ENCODE measurements at regions not wholly inside any gene's neighbourhood (a gene's known extent, or its start where the extent isn't known, plus 50 kb on each side); places are given as distances from the start of the nearest gene placed in this dataset.

DNA sequence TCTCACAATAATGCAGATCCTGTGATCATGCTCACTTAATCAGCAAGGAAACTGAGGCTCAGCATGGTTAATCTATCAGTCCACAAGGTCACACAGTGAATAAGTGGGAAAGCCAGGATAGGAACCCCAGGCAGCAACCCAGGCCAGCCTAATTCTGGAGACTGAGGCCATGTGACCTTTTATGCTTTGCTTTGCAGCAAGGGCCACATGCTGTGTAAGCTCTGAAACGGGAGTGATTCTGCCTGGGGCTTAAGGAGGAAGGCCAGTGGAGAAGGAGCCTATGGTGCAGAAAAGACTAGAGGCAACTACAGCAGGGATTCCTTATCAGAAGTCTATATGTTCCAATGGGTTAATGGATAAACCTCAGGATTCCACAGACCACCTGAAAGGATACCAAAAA is 157.6 kb upstream of the PPP2R3A start:
- H3K4me1 ChIP-seq (ENCODE audit: insufficient read depth, low read length), result no peaks in the 10 kb centered on the region
- DNase-seq (ENCODE audit: insufficient read length, low spot score, missing footprints), result no peak
- no peak overlapping the region for H3K27ac ChIP-seq (ENCODE audit: low read depth, low read length)
- no peaks in the 10 kb centered on the region for H3K79me2 ChIP-seq (ENCODE audit: insufficient read depth, low read length)
- no peak overlapping the region for H3K4me3 ChIP-seq (ENCODE audit: insufficient read depth, low read length)
- no peaks in the 10 kb centered on the region for H3K9me3 ChIP-seq (ENCODE audit: low read depth, low read length)
- no peaks in the 10 kb centered on the region for H3K36me3 ChIP-seq (ENCODE audit: insufficient read depth, low read length)
- H3K27me3 ChIP-seq (ENCODE audit: insufficient read depth, low read length), result no peaks in the 10 kb centered on the region
- TF ChIP-seq, protein P1, sequence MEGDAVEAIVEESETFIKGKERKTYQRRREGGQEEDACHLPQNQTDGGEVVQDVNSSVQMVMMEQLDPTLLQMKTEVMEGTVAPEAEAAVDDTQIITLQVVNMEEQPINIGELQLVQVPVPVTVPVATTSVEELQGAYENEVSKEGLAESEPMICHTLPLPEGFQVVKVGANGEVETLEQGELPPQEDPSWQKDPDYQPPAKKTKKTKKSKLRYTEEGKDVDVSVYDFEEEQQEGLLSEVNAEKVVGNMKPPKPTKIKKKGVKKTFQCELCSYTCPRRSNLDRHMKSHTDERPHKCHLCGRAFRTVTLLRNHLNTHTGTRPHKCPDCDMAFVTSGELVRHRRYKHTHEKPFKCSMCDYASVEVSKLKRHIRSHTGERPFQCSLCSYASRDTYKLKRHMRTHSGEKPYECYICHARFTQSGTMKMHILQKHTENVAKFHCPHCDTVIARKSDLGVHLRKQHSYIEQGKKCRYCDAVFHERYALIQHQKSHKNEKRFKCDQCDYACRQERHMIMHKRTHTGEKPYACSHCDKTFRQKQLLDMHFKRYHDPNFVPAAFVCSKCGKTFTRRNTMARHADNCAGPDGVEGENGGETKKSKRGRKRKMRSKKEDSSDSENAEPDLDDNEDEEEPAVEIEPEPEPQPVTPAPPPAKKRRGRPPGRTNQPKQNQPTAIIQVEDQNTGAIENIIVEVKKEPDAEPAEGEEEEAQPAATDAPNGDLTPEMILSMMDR (IDR thresholded peaks at IDR 0.05; ENCODE audit: extremely low read depth, low read depth, low read length), result no peak
- H3K4me2 ChIP-seq (ENCODE audit: insufficient read depth, low read length), result no peak overlapping the region
- no peak overlapping the region for H2AFZ ChIP-seq (ENCODE audit: low read length)
- no peaks in the 10 kb centered on the region for H4K20me1 ChIP-seq (ENCODE audit: insufficient read depth, low read length)

GRCh38 chr3:135809021-135809634 is 156.4 kb upstream of the PPP2R3A start:
- no peak overlapping the region for H2AFZ ChIP-seq (ENCODE audit: low read length)
- no peak overlapping the region for H3K4me3 ChIP-seq (ENCODE audit: insufficient read depth, low read length)
- no peaks in the 10 kb centered on the region for H3K36me3 ChIP-seq (ENCODE audit: insufficient read depth, low read length)
- TF ChIP-seq, protein P1 (IDR thresholded peaks at IDR 0.05; ENCODE audit: extremely low read depth, low read depth, low read length), result no peak
- H3K4me2 ChIP-seq (ENCODE audit: insufficient read depth, low read length), result no peak overlapping the region
- no peaks in the 10 kb centered on the region for H3K79me2 ChIP-seq (ENCODE audit: insufficient read depth, low read length)
- no peaks in the 10 kb centered on the region for H3K4me1 ChIP-seq (ENCODE audit: insufficient read depth, low read length)
- H3K9me3 ChIP-seq (ENCODE audit: low read depth, low read length), result no peaks in the 10 kb centered on the region
- no peak for DNase-seq (ENCODE audit: insufficient read length, low spot score, missing footprints)
- no peaks in the 10 kb centered on the region for H3K27me3 ChIP-seq (ENCODE audit: insufficient read depth, low read length)
- no peaks in the 10 kb centered on the region for H4K20me1 ChIP-seq (ENCODE audit: insufficient read depth, low read length)
- no peak overlapping the region for H3K27ac ChIP-seq (ENCODE audit: low read depth, low read length)

DNA sequence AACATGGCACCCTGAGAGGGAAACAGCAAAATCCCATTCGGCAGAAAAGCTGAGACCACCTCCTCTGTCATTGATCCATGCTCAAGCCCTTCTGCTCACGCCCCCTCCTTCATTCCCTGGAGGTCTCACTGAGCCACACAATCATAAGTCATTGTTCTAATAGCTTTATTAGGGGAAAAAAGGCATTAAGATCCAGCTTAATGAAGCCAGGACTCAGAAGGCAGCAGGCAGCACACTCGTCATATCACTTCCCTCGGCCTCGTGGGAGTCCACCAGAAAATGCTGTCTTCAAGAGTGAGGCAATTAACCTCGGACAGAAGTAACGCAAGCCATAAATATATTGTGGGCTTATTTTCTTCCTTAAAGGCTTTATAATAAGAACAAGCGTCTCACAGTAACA is 153.9 kb upstream of the PPP2R3A start:
- Histone ChIP-seq H3K4me3 (ENCODE audit: insufficient read depth, low read length) (no peak overlapping the region), H3K36me3 (ENCODE audit: insufficient read depth, low read length) (no peaks in the 10 kb centered on the region), H3K27me3 (ENCODE audit: insufficient read depth, low read length) (no peaks in the 10 kb centered on the region), H2AFZ (ENCODE audit: low read length) (no peak overlapping the region), H3K27ac (ENCODE audit: low read depth, low read length) (no peak overlapping the region), H3K4me2 (ENCODE audit: insufficient read depth, low read length) (no peak overlapping the region), H4K20me1 (ENCODE audit: insufficient read depth, low read length) (no peaks in the 10 kb centered on the region), H3K9me3 (ENCODE audit: low read depth, low read length) (no peaks in the 10 kb centered on the region), H3K4me1 (ENCODE audit: insufficient read depth, low read length) (no peaks in the 10 kb centered on the region), H3K79me2 (ENCODE audit: insufficient read depth, low read length) (no peaks in the 10 kb centered on the region)
- TF ChIP-seq, protein P1 (IDR thresholded peaks at IDR 0.05; ENCODE audit: extremely low read depth, low read depth, low read length), result no peak
- DNase-seq (ENCODE audit: insufficient read length, low spot score, missing footprints), result no peak

- Histone ChIP-seq H3K4me3 (ENCODE audit: insufficient read depth, low read length) (no peak overlapping the region), H3K27ac (ENCODE audit: low read depth, low read length) (no peak overlapping the region), H3K4me2 (ENCODE audit: insufficient read depth, low read length) (no peak overlapping the region), H3K36me3 (ENCODE audit: insufficient read depth, low read length) (no peaks in the 10 kb centered on the region), H2AFZ (ENCODE audit: low read length) (no peak overlapping the region), H4K20me1 (ENCODE audit: insufficient read depth, low read length) (no peaks in the 10 kb centered on the region), H3K9me3 (ENCODE audit: low read depth, low read length) (no peaks in the 10 kb centered on the region), H3K79me2 (ENCODE audit: insufficient read depth, low read length) (no peaks in the 10 kb centered on the region), H3K27me3 (ENCODE audit: insufficient read depth, low read length) (no peaks in the 10 kb centered on the region), H3K4me1 (ENCODE audit: insufficient read depth, low read length) (no peaks in the 10 kb centered on the region)
- TF ChIP-seq, protein P1 (IDR thresholded peaks at IDR 0.05; ENCODE audit: extremely low read depth, low read depth, low read length), result no peak
- no peak for DNase-seq (ENCODE audit: insufficient read length, low spot score, missing footprints)
Observed at GRCh38 chr3:135812057-135812456, 153.5 kb upstream of the PPP2R3A start.
